H1 (cell line): ENCODE measurements at regions not wholly inside any gene's neighbourhood (a gene's known extent, or its start where the extent isn't known, plus 50 kb on each side); places are given as distances from the start of the nearest gene placed in this dataset.

Source experiments
- CTCF ChIA-PET: fragments of 300-600 bp; sonication (Branson Sonifier 250); formaldehyde crosslinking; loops from one replicate; lab custom pipeline; 2021; ENCODE audit not compliant: partially characterized antibody; lab: Charles Lee
- POLR2A ChIA-PET: fragments of 300-600 bp; sonication (Branson Sonifier 250); formaldehyde crosslinking; loops from one replicate; lab custom pipeline; 2021; ENCODE audit warnings: inconsistent platforms; ENCODE audit not compliant: partially characterized antibody; lab: Charles Lee
- DNase-seq, 2 experiments: peaks; one replicate each; pipeline versions ENCODE4 v3.0.0 to v3.0.0-alpha.2; 2010 to 2022; ENCODE audit warnings: low spot score in 2 of 2, low read depth in 1 of 2, mixed read lengths in 1 of 2
- FAIRE-seq: peaks from 2 replicates; lab custom pipeline; 2011; peaks lifted over from hg19 to GRCh38; lab: Jason Lieb, UNC
- H2AFZ ChIP-seq: 2 replicates; pipeline ENCODE4 v1.8.1; 2012; ENCODE audit warnings: low read length, inconsistent platforms
- H2AK5ac ChIP-seq: 2 replicates; pipeline ENCODE4 v1.6.1; 2013; ENCODE audit warnings: low read depth, low read length
- H2BK120ac ChIP-seq: replicated peaks from 2 replicates; pipeline ENCODE3; 2013; ENCODE audit warnings: low read depth, low read length, inconsistent platforms
- H2BK12ac ChIP-seq: 2 replicates; pipeline ENCODE4 v1.6.1; 2013; ENCODE audit warnings: low read depth, low read length
- H2BK15ac ChIP-seq: 2 replicates; pipeline ENCODE4 v1.6.1; 2013; ENCODE audit warnings: low read length
- H2BK20ac ChIP-seq: 2 replicates; pipeline ENCODE4 v1.6.1; 2013; ENCODE audit warnings: low read length
- H2BK5ac ChIP-seq: 2 replicates; pipeline ENCODE4 v1.6.1; 2013; ENCODE audit warnings: low read depth, low read length
- H3K14ac ChIP-seq: 2 replicates; pipeline ENCODE4 v1.6.1; 2013; ENCODE audit warnings: inconsistent platforms; ENCODE audit not compliant: insufficient read length
- H3K18ac ChIP-seq: 2 replicates; pipeline ENCODE4 v1.6.1; 2013; ENCODE audit warnings: low read length; ENCODE audit errors: extremely low read depth
- H3K23ac ChIP-seq: 2 replicates; pipeline ENCODE4 v1.6.1; 2013; ENCODE audit warnings: inconsistent platforms; ENCODE audit not compliant: insufficient read length
- H3K23me2 ChIP-seq: 2 replicates; pipeline ENCODE4 v1.6.1; 2013; ENCODE audit warnings: low read depth, low read length
- H3K27ac ChIP-seq: 2 replicates; pipeline ENCODE4 v1.6.1; 2011; ENCODE audit warnings: low read depth, low read length, inconsistent platforms
- H3K27me3 ChIP-seq, 4 experiments: replicated peaks in 1 of 4; 1 replicate in 1 of 4; 2 replicates in 3 of 4; pipeline versions ENCODE4 v1.6.1 to v1.8.1; 2011 to 2013; ENCODE audit warnings: low read length in 3 of 4, mild to moderate bottlenecking in 3 of 4, inconsistent platforms in 2 of 4, mixed read lengths in 2 of 4, moderate library complexity in 1 of 4; ENCODE audit not compliant: control insufficient read depth in 3 of 4, insufficient read depth in 3 of 4; ENCODE audit errors: extremely low read depth in 1 of 4
- H3K36me3 ChIP-seq, 4 experiments: 2 replicates each; pipeline versions ENCODE4 v1.6.1 to v1.8.1; 2011 to 2013; ENCODE audit warnings: mild to moderate bottlenecking in 4 of 4, low read length in 3 of 4, moderate library complexity in 2 of 4, control low read depth in 1 of 4, inconsistent platforms in 1 of 4; ENCODE audit not compliant: insufficient read depth in 4 of 4, control insufficient read depth in 2 of 4
- H3K4ac ChIP-seq: replicated peaks from 2 replicates; pipeline ENCODE3; 2013; ENCODE audit warnings: low read length, low read depth, mixed read lengths, inconsistent platforms; ENCODE audit not compliant: insufficient read length
- H3K4me1 ChIP-seq, 4 experiments: replicated peaks in 1 of 4; 1 replicate in 1 of 4; 2 replicates in 3 of 4; pipeline versions ENCODE4 v1.6.1 to v1.8.1; 2011 to 2013; ENCODE audit warnings: low read length in 3 of 4, inconsistent platforms in 2 of 4, mixed read lengths in 1 of 4; ENCODE audit not compliant: insufficient read depth in 4 of 4, control insufficient read depth in 3 of 4
- H3K4me2 ChIP-seq, 2 experiments: 2 replicates each; pipeline versions ENCODE4 v1.6.1 to v1.8.1; 2011 to 2013; ENCODE audit warnings: low read depth in 2 of 2, low read length in 2 of 2, control low read depth in 1 of 2, inconsistent platforms in 1 of 2, mild to moderate bottlenecking in 1 of 2; ENCODE audit not compliant: insufficient read depth in 1 of 2
- H3K4me3 ChIP-seq, 4 experiments: fragments of 200-600, 300-600 bp in 1 of 4; sonication (generic), shearing (Covaris generic), sonication (Bioruptor Twin) in 1 of 4; 2 replicates each; pipeline versions ENCODE4 v1.5.1 to v1.8.1; 2011 to 2016; ENCODE audit warnings: low read length in 4 of 4, low read depth in 3 of 4, control low read depth in 2 of 4, inconsistent platforms in 2 of 4, mild to moderate bottlenecking in 2 of 4, mixed read lengths in 1 of 4, moderate library complexity in 1 of 4; ENCODE audit not compliant: insufficient read depth in 2 of 4; ENCODE audit errors: extremely low read depth in 1 of 4
- H3K56ac ChIP-seq: replicated peaks from 2 replicates; pipeline ENCODE3; 2013; ENCODE audit warnings: low read depth, mild to moderate bottlenecking, mixed read lengths, low read length, inconsistent platforms; ENCODE audit not compliant: insufficient read length
- H3K79me1 ChIP-seq: 2 replicates; pipeline ENCODE4 v1.6.1; 2013; ENCODE audit warnings: low read depth, low read length, control low read depth
- H3K79me2 ChIP-seq, 2 experiments: 2 replicates each; pipeline versions ENCODE4 v1.6.1 to v1.8.1; 2012 to 2013; ENCODE audit warnings: low read length in 2 of 2, mild to moderate bottlenecking in 2 of 2, inconsistent platforms in 1 of 2; ENCODE audit not compliant: insufficient read depth in 2 of 2, control insufficient read depth in 1 of 2
- H3K9ac ChIP-seq, 4 experiments: replicated peaks in 1 of 4; 1 replicate in 1 of 4; 2 replicates in 3 of 4; pipeline versions ENCODE4 v1.6.1 to v1.8.1; 2011 to 2013; ENCODE audit warnings: low read depth in 3 of 4, low read length in 3 of 4, control low read depth in 2 of 4, mild to moderate bottlenecking in 2 of 4, moderate library complexity in 2 of 4, inconsistent platforms in 1 of 4; ENCODE audit errors: extremely low read depth in 1 of 4
- H3K9me3 ChIP-seq, 2 experiments: 2 replicates each; pipeline versions ENCODE4 v1.6.1 to v1.8.1; 2012 to 2013; ENCODE audit warnings: mild to moderate bottlenecking in 2 of 2, moderate library complexity in 2 of 2, control low read depth in 1 of 2, inconsistent platforms in 1 of 2, low read depth in 1 of 2, low read length in 1 of 2, mixed read lengths in 1 of 2; ENCODE audit not compliant: insufficient read depth in 2 of 2
- H4K20me1 ChIP-seq, 2 experiments: replicated peaks in 1 of 2; 2 replicates each; pipeline versions ENCODE3 to v1.8.1; 2011 to 2013; ENCODE audit warnings: inconsistent platforms in 2 of 2, low read length in 2 of 2, mild to moderate bottlenecking in 1 of 2; ENCODE audit not compliant: insufficient read depth in 2 of 2, control insufficient read depth in 1 of 2
- H4K5ac ChIP-seq: 2 replicates; pipeline ENCODE4 v1.6.1; 2013; ENCODE audit warnings: low read length, low read depth, mixed read lengths, inconsistent platforms; ENCODE audit not compliant: insufficient read length
- H4K8ac ChIP-seq: 2 replicates; pipeline ENCODE4 v1.8.0; 2013; ENCODE audit warnings: mild to moderate bottlenecking, moderate library complexity, low read length, inconsistent platforms; ENCODE audit not compliant: insufficient read depth; ENCODE audit errors: extremely low read depth
- H4K91ac ChIP-seq: replicated peaks from 2 replicates; pipeline ENCODE3; 2013; ENCODE audit warnings: low read length, mixed read lengths, inconsistent platforms; ENCODE audit not compliant: insufficient read length
- ASH2L ChIP-seq: fragments of 200-600, 300-600 bp; sonication (generic); IDR thresholded peaks from one replicate; pipeline ENCODE4 v1.7.1; 2017; ENCODE audit warnings: low read length
- BACH1 ChIP-seq: IDR thresholded peaks from 2 replicates; pipeline ENCODE4 v1.6.1; 2012; ENCODE audit warnings: low read length, improper control_type of control experiment
- BCL11A ChIP-seq, 2 experiments: IDR thresholded peaks; one replicate each; pipeline ENCODE4 v1.6.1; 2011; ENCODE audit warnings: low read depth in 2 of 2, low read length in 2 of 2, mild to moderate bottlenecking in 2 of 2
- CBX5 ChIP-seq: fragments of 300-800, 300-1000 bp; sonication (generic); IDR thresholded peaks from 2 replicates; pipeline ENCODE4 v1.7.1; 2016; ENCODE audit warnings: antibody characterized with exemption, low read length, low read depth
- CBX8 ChIP-seq: fragments of 300-800, 300-1000 bp; sonication (generic); IDR thresholded peaks from 2 replicates; pipeline ENCODE4 v1.7.1; 2016; ENCODE audit warnings: low read depth, low read length, borderline replicate concordance
- CREB1 ChIP-seq: IDR thresholded peaks from 2 replicates; pipeline ENCODE4 v1.6.1; 2012; ENCODE audit warnings: inconsistent platforms
- HDAC6 ChIP-seq: IDR thresholded peaks from one replicate; pipeline ENCODE4 v1.7.1; 2012; ENCODE audit warnings: low read depth, mild to moderate bottlenecking, inconsistent platforms, low read length, moderate library complexity
- JUN ChIP-seq: IDR thresholded peaks from 2 replicates; pipeline ENCODE4 v1.6.1; 2011; ENCODE audit warnings: low read depth, mild to moderate bottlenecking, improper control_type of control experiment, low read length
- JUND ChIP-seq: IDR thresholded peaks from 2 replicates; pipeline ENCODE4 v1.6.1; 2011; ENCODE audit warnings: mild to moderate bottlenecking, improper control_type of control experiment, low read length
- KDM5A ChIP-seq: fragments of 200-600 bp; IDR thresholded peaks from 2 replicates; pipeline ENCODE4 v1.7.1; 2012; ENCODE audit warnings: mild to moderate bottlenecking, low read length, inconsistent platforms, mixed read lengths
- NRF1 ChIP-seq: IDR thresholded peaks from 2 replicates; pipeline ENCODE4 v1.6.1; 2011; ENCODE audit warnings: mild to moderate bottlenecking, low read depth, low read length, improper control_type of control experiment
- RNF2 ChIP-seq: fragments of 200-900, 300-1000 bp; sonication (generic); IDR thresholded peaks from 2 replicates; pipeline ENCODE4 v1.7.1; 2016; ENCODE audit warnings: borderline replicate concordance, low read depth, mild to moderate bottlenecking, antibody characterized with exemption, low read length; ENCODE audit not compliant: poor library complexity, severe bottlenecking; ENCODE audit errors: missing control alignments
- SP2 ChIP-seq: IDR thresholded peaks from 2 replicates; pipeline ENCODE4 v1.6.1; 2012; ENCODE audit warnings: mild to moderate bottlenecking, low read length, inconsistent platforms
- SP4 ChIP-seq: IDR thresholded peaks from 2 replicates; pipeline ENCODE4 v1.6.1; 2012; ENCODE audit warnings: low read length, inconsistent platforms
- SRF ChIP-seq: IDR thresholded peaks from 2 replicates; pipeline ENCODE4 v1.6.1; 2011; ENCODE audit warnings: mild to moderate bottlenecking, low read depth, low read length, moderate library complexity
- ZNF274 ChIP-seq: IDR thresholded peaks from 2 replicates; pipeline ENCODE4 v1.7.0; 2012; ENCODE audit warnings: low read length, borderline replicate concordance; ENCODE audit errors: extremely low read depth
- WGBS, 2 experiments: shearing (Covaris generic) in 1 of 2; methylation state at CpG; one replicate each; pipeline versions ENCODE4 v1.1.6 to v1.1.7; 2013 to 2015; ENCODE audit warnings: low lambda C conversion rate in 2 of 2, mixed read lengths in 2 of 2, inconsistent platforms in 1 of 2, low coverage in 1 of 2, missing lambda C conversion rate in 1 of 2; ENCODE audit not compliant: insufficient replicate concordance in 2 of 2, insufficient coverage in 1 of 2, insufficient read length in 1 of 2; ENCODE audit errors: extremely low coverage in 1 of 2, missing lambda C conversion rate in 1 of 2; 5-methylcytosine and 5-hydroxymethylcytosine counted together

DNA sequence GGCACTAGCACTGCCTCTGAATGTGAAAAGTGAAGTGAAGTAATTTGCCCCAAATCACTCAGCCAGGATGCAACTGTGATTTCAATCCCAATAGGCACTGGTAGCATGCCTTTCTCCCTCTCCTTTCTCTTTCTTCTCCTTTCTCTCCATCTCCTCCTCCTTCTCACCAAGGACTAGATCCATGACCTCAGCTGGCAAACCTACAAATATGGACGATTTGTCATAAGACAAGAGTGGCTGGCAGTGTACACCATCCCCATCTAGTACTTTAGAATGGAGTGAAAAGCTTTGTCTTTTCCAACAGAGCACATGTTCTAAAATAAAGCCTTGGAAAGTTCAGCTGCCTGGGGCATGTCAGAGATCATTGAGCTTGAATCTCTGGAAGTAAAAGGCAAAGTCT lies 574.7 kb upstream of the CLINT1 start:
- no peaks in the 10 kb centered on the region for H3K9me3 ChIP-seq
- no peak overlapping the region for H2BK120ac ChIP-seq
- DNase-seq (no peak), FAIRE-seq (no peak)
- POLR2A ChIA-PET = no interaction called here
- WGBS, 2 experiments = 50% methylated on average over 1 of the region's 1 CpG; no CpG with 5 or more reads in 1 of the 2 experiments
- no peak overlapping the region for H3K4ac ChIP-seq
- no peak overlapping the region for H4K91ac ChIP-seq
- no peak overlapping the region for H3K4me3 ChIP-seq
- CTCF ChIA-PET = no interaction called here
- H4K5ac ChIP-seq = no peak overlapping the region
- H4K20me1 ChIP-seq = no peaks in the 10 kb centered on the region
- no peak overlapping the region for H3K4me2 ChIP-seq
- H3K4me1 ChIP-seq = no peaks in the 10 kb centered on the region
- H2BK20ac ChIP-seq = no peak overlapping the region
- no peaks in the 10 kb centered on the region for H3K27me3 ChIP-seq
- no peak overlapping the region for H2BK15ac ChIP-seq
- H3K23ac ChIP-seq = no peak overlapping the region
- no peak overlapping the region for H2BK5ac ChIP-seq
- H2AK5ac ChIP-seq = no peak overlapping the region
- H3K36me3 ChIP-seq = no peaks in the 10 kb centered on the region
- no peak overlapping the region for H2BK12ac ChIP-seq
- H3K79me1 ChIP-seq = no peaks in the 10 kb centered on the region
- no peaks in the 10 kb centered on the region for H3K79me2 ChIP-seq
- H3K56ac ChIP-seq = no peak overlapping the region
- no peak overlapping the region for H2AFZ ChIP-seq
- no peak overlapping the region for H3K9ac ChIP-seq
- H3K14ac ChIP-seq = no peak overlapping the region
- no peak overlapping the region for H4K8ac ChIP-seq
- H3K18ac ChIP-seq = no peak overlapping the region
- no peak overlapping the region for H3K27ac ChIP-seq
- H3K23me2 ChIP-seq = no peaks in the 10 kb centered on the region; the same call in 1 of the 2 replicates
- TF ChIP-seq JUN (no peak), ZNF274 (no peak), SRF (no peak), SP2 (no peak), BACH1 (no peak), KDM5A (no peak), RNF2 (no peak), SP4 (no peak), ASH2L (no peak), HDAC6 (no peak), JUND (no peak), CBX8 (no peak), BCL11A (IDR thresholded peaks at IDR 0.05; ENCODE audit: low read depth in 2 of 2, low read length in 2 of 2) (no peak), NRF1 (no peak), CBX5 (no peak), CREB1 (no peak)
